Esophagus muscularis mucosa (tissue), 4 donors: ENCODE measurements at regions not wholly inside any gene's neighbourhood (a gene's known extent, or its start where the extent isn't known, plus 50 kb on each side); places are given as distances from the start of the nearest gene placed in this dataset.
"Not testable (repeated sequence)": the region's sequence is repeated elsewhere in the genome, so short reads cannot be mapped to it uniquely, and the experiment has no call there.

Experiments
- DNase-seq: peaks from one replicate; pipeline ENCODE4 v3.0.0-alpha.2; 2017; ENCODE audit errors: extremely low spot score
- H3K27ac ChIP-seq, 4 donors: fragments of 200-600 bp; sonication (generic); replicated peaks in 1 of 4; 1 replicate in 3 of 4; 2 replicates in 1 of 4; pipeline ENCODE4 v1.5.1; 2016 to 2019; ENCODE audit warnings: mild to moderate bottlenecking in 1 of 4
- H3K27me3 ChIP-seq, 4 donors: fragments of 200-600 bp; sonication (generic); one replicate each; pipeline versions ENCODE4 v1.5.1 to v1.6.0; 2016 to 2019
- H3K36me3 ChIP-seq, 4 donors: fragments of 200-600 bp; sonication (generic); one replicate each; pipeline ENCODE4 v1.5.1; 2016 to 2019
- H3K4me1 ChIP-seq, 4 donors: fragments of 200-600 bp; sonication (generic); one replicate each; pipeline ENCODE4 v1.5.1; 2016 to 2019
- H3K4me3 ChIP-seq, 4 donors: fragments of 200-600 bp; sonication (generic); 1 replicate in 2 of 4; 2 replicates in 2 of 4; pipeline ENCODE4 v1.5.1; 2016 to 2019; ENCODE audit warnings: mild to moderate bottlenecking in 4 of 4, moderate library complexity in 1 of 4
- H3K9me3 ChIP-seq, 4 donors: fragments of 200-600 bp; sonication (generic); 1 replicate in 3 of 4; 2 replicates in 1 of 4; pipeline ENCODE4 v1.5.1; 2016 to 2019
- CTCF ChIP-seq, 3 experiments: fragments of 200-600 bp in 2 of 3; fragments of 450-650 bp in 1 of 3; sonication (generic) in 2 of 3; IDR thresholded peaks; one replicate each; pipeline ENCODE4 v1.5.1; 2017 to 2019; ENCODE audit warnings: antibody characterized with exemption in 3 of 3, mild to moderate bottlenecking in 2 of 3, moderate library complexity in 1 of 3
- EP300 ChIP-seq: sonication (generic); formaldehyde crosslinking; IDR thresholded peaks from one replicate; pipeline ENCODE4 v1.6.1; 2017; ENCODE audit warnings: antibody characterized with exemption
- POLR2A ChIP-seq: fragments of 450-650 bp; IDR thresholded peaks from one replicate; pipeline ENCODE4 v1.6.1; 2017; ENCODE audit warnings: antibody characterized with exemption, moderate library complexity, mild to moderate bottlenecking, low read depth
- POLR2AphosphoS5 ChIP-seq, 2 donors: sonication (generic); formaldehyde crosslinking; IDR thresholded peaks; one replicate each; pipeline ENCODE4 v1.6.1; 2017; ENCODE audit warnings: antibody characterized with exemption in 2 of 2
- WGBS: methylation state at CpG from one replicate; pipeline ENCODE4 v1.1.5; 2018; 5-methylcytosine and 5-hydroxymethylcytosine counted together
- intact Hi-C: fragments of 100-400 bp; cut with DNase I; formaldehyde crosslinking; loops from one replicate; pipeline ENCODE4 v1.15.1; 2023

GRCh38 chr14:23750357-23750756, 114.2 kb downstream of the DHRS2 start:
- Histone ChIP-seq H3K4me3 (no peak overlapping the region), H3K36me3 (no peaks in the 10 kb centered on the region), H3K27me3 (no peaks in the 10 kb centered on the region), H3K27ac (no peak overlapping the region), H3K9me3 (no peaks in the 10 kb centered on the region), H3K4me1 (no peaks in the 10 kb centered on the region)
- 55% methylated on average over 4 of the region's 4 CpGs for WGBS
- no peak for DNase-seq
- TF ChIP-seq EP300 (no peak), POLR2AphosphoS5 (IDR thresholded peaks at IDR 0.05) (no peak), CTCF (IDR thresholded peaks at IDR 0.05) (no peak), POLR2A (no peak)
- intact Hi-C loops: no loop called here

GRCh38 chr14:23751616-23752015, 115.5 kb downstream of the DHRS2 start:
- Histone ChIP-seq H3K27ac (no peak overlapping the region), H3K9me3 (no peaks in the 10 kb centered on the region), H3K36me3 (no peaks in the 10 kb centered on the region), H3K4me3 (no peak overlapping the region), H3K27me3 (no peaks in the 10 kb centered on the region), H3K4me1 (no peaks in the 10 kb centered on the region)
- intact Hi-C loops: no loop called here
- no peak for DNase-seq
- 67% methylated on average over 2 of the region's 2 CpGs for WGBS
- no peak for TF ChIP-seq POLR2A
- no peak for TF ChIP-seq EP300
- TF ChIP-seq CTCF (IDR thresholded peaks at IDR 0.05): no peak
- TF ChIP-seq POLR2AphosphoS5 (IDR thresholded peaks at IDR 0.05): no peak

GRCh38 chr14:23763394-23763793, 127.2 kb downstream of the DHRS2 start:
- no peak overlapping the region for H3K27ac ChIP-seq
- H3K9me3 ChIP-seq: no peaks in the 10 kb centered on the region
- 63% methylated on average over 1 of the region's 1 CpG for WGBS
- no peaks in the 10 kb centered on the region for H3K4me1 ChIP-seq
- no peak overlapping the region for H3K4me3 ChIP-seq
- intact Hi-C loops: no loop called here
- no peaks in the 10 kb centered on the region for H3K36me3 ChIP-seq
- H3K27me3 ChIP-seq: no peaks in the 10 kb centered on the region
- no peak for TF ChIP-seq POLR2AphosphoS5 (IDR thresholded peaks at IDR 0.05)
- no peak for TF ChIP-seq EP300
- TF ChIP-seq POLR2A: no peak
- TF ChIP-seq CTCF (IDR thresholded peaks at IDR 0.05): no peak
- DNase-seq: no peak

GRCh38 chr14:23766737-23767401, 130.7 kb downstream of the DHRS2 start:
- DNase-seq: no peak
- no peak overlapping the region for H3K27ac ChIP-seq
- H3K4me1 ChIP-seq: no peaks in the 10 kb centered on the region
- H3K27me3 ChIP-seq: no peaks in the 10 kb centered on the region
- no peak overlapping the region for H3K4me3 ChIP-seq
- intact Hi-C loops: no loop called here
- no peaks in the 10 kb centered on the region for H3K36me3 ChIP-seq
- no peak for TF ChIP-seq POLR2AphosphoS5 (IDR thresholded peaks at IDR 0.05)
- TF ChIP-seq POLR2A: no peak
- no peak for TF ChIP-seq EP300
- TF ChIP-seq CTCF (IDR thresholded peaks at IDR 0.05): no peak
- 31% methylated on average over 1 of the region's 1 CpG for WGBS
- H3K9me3 ChIP-seq: no peaks in the 10 kb centered on the region

GRCh38 chr14:23769221-23769728, 133.1 kb downstream of the DHRS2 start:
- H3K4me3 ChIP-seq, H3K27ac ChIP-seq, DNase-seq, H3K9me3 ChIP-seq, intact Hi-C loops, H3K4me1 ChIP-seq, H3K27me3 ChIP-seq, H3K36me3 ChIP-seq: not testable (repeated sequence)
- WGBS: 62% methylated on average over 9 of the region's 9 CpGs
